ENCODE measurements at regions not wholly inside any gene's neighbourhood (a gene's known extent, or its start where the extent isn't known, plus 50 kb on each side); places are given as distances from the start of the nearest gene placed in this dataset.
"Not testable (repeated sequence)": the region's sequence is repeated elsewhere in the genome, so short reads cannot be mapped to it uniquely, and the experiment has no call there.

- TF ChIP-seq EZH2phosphoT487 (IDR thresholded peaks at IDR 0.05; ENCODE audit: low read length) (no peak), EZH2 (optimal IDR thresholded peaks at IDR 0.05; ENCODE audit: low read depth, low read length) (no peak), CTCF (IDR thresholded peaks at IDR 0.05; ENCODE audit: low read length) (no peak)
- Histone ChIP-seq H3K9ac (ENCODE audit: low read length) (no peak overlapping the region), H3F3A (ENCODE audit: insufficient read depth, low read length) (no peaks in the 10 kb centered on the region), H3K4me1 (ENCODE audit: low read length) (no peaks in the 10 kb centered on the region), H4K20me1 (ENCODE audit: insufficient read depth, low read length) (no peaks in the 10 kb centered on the region), H3K27ac (ENCODE audit: low read length) (no peak overlapping the region), H3K36me3 (replicated peaks; ENCODE audit: insufficient read depth, low read length) (no peaks in the 10 kb centered on the region), H3K9me3 (replicated peaks; ENCODE audit: insufficient read depth, low read length) (no peaks in the 10 kb centered on the region), H3K9me2 (replicated peaks; ENCODE audit: insufficient read depth, low read length) (no peaks in the 10 kb centered on the region), H2AFZ (ENCODE audit: low read length) (no peak overlapping the region), H3K27me3 (replicated peaks; ENCODE audit: insufficient read depth, low read length) (no peaks in the 10 kb centered on the region), H3K4me2 (ENCODE audit: low read depth, low read length) (no peak overlapping the region), H3K4me3 (ENCODE audit: low read length) (no peak overlapping the region), H3K79me2 (ENCODE audit: low read length) (no peaks in the 10 kb centered on the region)
- DNase-seq = no peak
Observed at GRCh38 chr1:166630369-166630768, 208.9 kb upstream of the POGK start.

GRCh38 chr1:166638137-166638536 lies 201.1 kb upstream of the POGK start:
- no peak overlapping the region for H3K4me2 ChIP-seq (ENCODE audit: low read depth, low read length)
- H3K4me1 ChIP-seq (ENCODE audit: low read length) = no peaks in the 10 kb centered on the region
- no peaks in the 10 kb centered on the region for H3K27me3 ChIP-seq (replicated peaks; ENCODE audit: insufficient read depth, low read length)
- no peak overlapping the region for H2AFZ ChIP-seq (ENCODE audit: low read length)
- no peaks in the 10 kb centered on the region for H3K79me2 ChIP-seq (ENCODE audit: low read length)
- H4K20me1 ChIP-seq (ENCODE audit: insufficient read depth, low read length) = no peaks in the 10 kb centered on the region
- no peak for DNase-seq
- no peak overlapping the region for H3K9ac ChIP-seq (ENCODE audit: low read length)
- TF ChIP-seq CTCF (IDR thresholded peaks at IDR 0.05; ENCODE audit: low read length) = no peak
- TF ChIP-seq EZH2 (optimal IDR thresholded peaks at IDR 0.05; ENCODE audit: low read depth, low read length) = no peak
- TF ChIP-seq EZH2phosphoT487 (IDR thresholded peaks at IDR 0.05; ENCODE audit: low read length) = no peak
- H3K4me3 ChIP-seq (ENCODE audit: low read length) = no peak overlapping the region
- no peak overlapping the region for H3K27ac ChIP-seq (ENCODE audit: low read length)
- H3K36me3 ChIP-seq (replicated peaks; ENCODE audit: insufficient read depth, low read length) = no peaks in the 10 kb centered on the region
- H3K9me2 ChIP-seq (replicated peaks; ENCODE audit: insufficient read depth, low read length) = no peaks in the 10 kb centered on the region
- H3K9me3 ChIP-seq (replicated peaks; ENCODE audit: insufficient read depth, low read length) = no peaks in the 10 kb centered on the region
- no peaks in the 10 kb centered on the region for H3F3A ChIP-seq (ENCODE audit: insufficient read depth, low read length)

- H4K20me1 ChIP-seq (ENCODE audit: insufficient read depth, low read length); H3K9me2 ChIP-seq (replicated peaks; ENCODE audit: insufficient read depth, low read length); H3K27me3 ChIP-seq (replicated peaks; ENCODE audit: insufficient read depth, low read length); H3K9ac ChIP-seq (ENCODE audit: low read length); H3K9me3 ChIP-seq (replicated peaks; ENCODE audit: insufficient read depth, low read length); H3K27ac ChIP-seq (ENCODE audit: low read length); H2AFZ ChIP-seq (ENCODE audit: low read length); H3K4me2 ChIP-seq (ENCODE audit: low read depth, low read length); H3K36me3 ChIP-seq (replicated peaks; ENCODE audit: insufficient read depth, low read length); H3K4me3 ChIP-seq (ENCODE audit: low read length); DNase-seq; H3K79me2 ChIP-seq (ENCODE audit: low read length); H3K4me1 ChIP-seq (ENCODE audit: low read length); H3F3A ChIP-seq (ENCODE audit: insufficient read depth, low read length): not testable (repeated sequence)
Observed at GRCh38 chr1:166657228-166657627, 182.0 kb upstream of the POGK start.

- not testable (repeated sequence) for H3K9me2 ChIP-seq (replicated peaks; ENCODE audit: insufficient read depth, low read length); H3K9me3 ChIP-seq (replicated peaks; ENCODE audit: insufficient read depth, low read length); H3K4me1 ChIP-seq (ENCODE audit: low read length); DNase-seq; H3K36me3 ChIP-seq (replicated peaks; ENCODE audit: insufficient read depth, low read length); H3K79me2 ChIP-seq (ENCODE audit: low read length); H4K20me1 ChIP-seq (ENCODE audit: insufficient read depth, low read length); H2AFZ ChIP-seq (ENCODE audit: low read length); H3K4me2 ChIP-seq (ENCODE audit: low read depth, low read length); H3K27ac ChIP-seq (ENCODE audit: low read length); H3K9ac ChIP-seq (ENCODE audit: low read length); H3F3A ChIP-seq (ENCODE audit: insufficient read depth, low read length); H3K27me3 ChIP-seq (replicated peaks; ENCODE audit: insufficient read depth, low read length); H3K4me3 ChIP-seq (ENCODE audit: low read length)
Observed at GRCh38 chr1:166666790-166667189, 172.5 kb upstream of the POGK start.

GRCh38 chr1:166667600-166667999 lies 171.7 kb upstream of the POGK start:
- not testable (repeated sequence) for H3K4me2 ChIP-seq (ENCODE audit: low read depth, low read length); H3K36me3 ChIP-seq (replicated peaks; ENCODE audit: insufficient read depth, low read length); H3K9ac ChIP-seq (ENCODE audit: low read length); H3F3A ChIP-seq (ENCODE audit: insufficient read depth, low read length); H2AFZ ChIP-seq (ENCODE audit: low read length); H4K20me1 ChIP-seq (ENCODE audit: insufficient read depth, low read length); DNase-seq; H3K27me3 ChIP-seq (replicated peaks; ENCODE audit: insufficient read depth, low read length); H3K27ac ChIP-seq (ENCODE audit: low read length); H3K9me2 ChIP-seq (replicated peaks; ENCODE audit: insufficient read depth, low read length); H3K79me2 ChIP-seq (ENCODE audit: low read length); H3K4me1 ChIP-seq (ENCODE audit: low read length); H3K4me3 ChIP-seq (ENCODE audit: low read length); H3K9me3 ChIP-seq (replicated peaks; ENCODE audit: insufficient read depth, low read length)

All from MM.1S (cell line).